SK-N-SH treated with all-trans-retinoic acid at 6 μM for 48 hours (cell line): ENCODE measurements at regions not wholly inside any gene's neighbourhood (a gene's known extent, or its start where the extent isn't known, plus 50 kb on each side); places are given as distances from the start of the nearest gene placed in this dataset.

Experiments used
- CREB5 ChIP-seq: fragments of 250-450 bp; sonication (Bioruptor Pico); IDR thresholded peaks from 2 replicates; pipeline ENCODE4 v1.5.1; 2020; ENCODE audit warnings: low read depth, mild to moderate bottlenecking, moderate library complexity
- CSDC2 ChIP-seq: fragments of 250-450 bp; sonication (Bioruptor Pico); IDR thresholded peaks from 2 replicates; pipeline ENCODE4 v1.5.0; 2020; ENCODE audit warnings: mild to moderate bottlenecking, moderate library complexity
- TF ChIP-seq, protein P1 (sequence below): fragments of 250-450 bp; sonication (Bioruptor Pico); IDR thresholded peaks from 2 replicates; pipeline ENCODE4 v1.5.1; 2021; ENCODE audit warnings: mild to moderate bottlenecking, moderate library complexity

DNA sequence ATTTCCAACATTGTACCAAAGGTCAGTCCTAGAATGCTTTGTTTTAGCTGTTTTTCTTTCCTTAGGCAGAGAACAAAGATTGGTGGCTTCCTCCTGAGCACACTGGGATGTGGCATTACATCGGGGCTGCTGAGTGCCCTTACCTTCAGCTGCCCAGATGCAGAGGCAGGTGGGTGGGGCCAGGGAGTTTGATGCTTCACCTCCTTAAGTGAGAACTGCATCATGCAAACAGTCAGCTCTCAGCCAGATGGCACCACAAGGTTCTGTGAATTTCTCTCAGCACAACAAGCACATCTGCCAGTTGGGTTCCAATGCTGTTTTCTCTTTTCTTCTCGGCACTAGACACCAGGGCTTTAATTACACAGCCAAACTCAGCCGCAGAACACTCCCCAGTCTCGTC lies 87.4 kb upstream of the UBL3 start:
- no peak for TF ChIP-seq CREB5
- TF ChIP-seq, protein P1, sequence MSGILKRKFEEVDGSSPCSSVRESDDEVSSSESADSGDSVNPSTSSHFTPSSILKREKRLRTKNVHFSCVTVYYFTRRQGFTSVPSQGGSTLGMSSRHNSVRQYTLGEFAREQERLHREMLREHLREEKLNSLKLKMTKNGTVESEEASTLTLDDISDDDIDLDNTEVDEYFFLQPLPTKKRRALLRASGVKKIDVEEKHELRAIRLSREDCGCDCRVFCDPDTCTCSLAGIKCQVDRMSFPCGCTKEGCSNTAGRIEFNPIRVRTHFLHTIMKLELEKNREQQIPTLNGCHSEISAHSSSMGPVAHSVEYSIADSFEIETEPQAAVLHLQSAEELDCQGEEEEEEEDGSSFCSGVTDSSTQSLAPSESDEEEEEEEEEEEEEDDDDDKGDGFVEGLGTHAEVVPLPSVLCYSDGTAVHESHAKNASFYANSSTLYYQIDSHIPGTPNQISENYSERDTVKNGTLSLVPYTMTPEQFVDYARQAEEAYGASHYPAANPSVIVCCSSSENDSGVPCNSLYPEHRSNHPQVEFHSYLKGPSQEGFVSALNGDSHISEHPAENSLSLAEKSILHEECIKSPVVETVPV (CRISPR knock-in tag), result no peak
- TF ChIP-seq CSDC2 (CRISPR knock-in tag), result no peak
